DOHH2 (cell line): ENCODE measurements at regions not wholly inside any gene's neighbourhood (a gene's known extent, or its start where the extent isn't known, plus 50 kb on each side); places are given as distances from the start of the nearest gene placed in this dataset.

Source experiments
- EZH2phosphoT487 ChIP-seq: fragments of 200-600 bp; sonication (generic); IDR thresholded peaks from 2 replicates; pipeline ENCODE4 v1.6.1; 2017; ENCODE audit warnings: borderline replicate concordance, mild to moderate bottlenecking, antibody characterized with exemption, low read length, moderate library complexity, mixed read lengths
- TF ChIP-seq, protein P1 (sequence below): fragments of 200-600 bp; sonication (generic); IDR thresholded peaks from one replicate; pipeline ENCODE4 v1.5.1; 2014; ENCODE audit warnings: antibody characterized with exemption, mild to moderate bottlenecking, low read depth, low read length; ENCODE audit not compliant: poor library complexity, severe bottlenecking

DNA sequence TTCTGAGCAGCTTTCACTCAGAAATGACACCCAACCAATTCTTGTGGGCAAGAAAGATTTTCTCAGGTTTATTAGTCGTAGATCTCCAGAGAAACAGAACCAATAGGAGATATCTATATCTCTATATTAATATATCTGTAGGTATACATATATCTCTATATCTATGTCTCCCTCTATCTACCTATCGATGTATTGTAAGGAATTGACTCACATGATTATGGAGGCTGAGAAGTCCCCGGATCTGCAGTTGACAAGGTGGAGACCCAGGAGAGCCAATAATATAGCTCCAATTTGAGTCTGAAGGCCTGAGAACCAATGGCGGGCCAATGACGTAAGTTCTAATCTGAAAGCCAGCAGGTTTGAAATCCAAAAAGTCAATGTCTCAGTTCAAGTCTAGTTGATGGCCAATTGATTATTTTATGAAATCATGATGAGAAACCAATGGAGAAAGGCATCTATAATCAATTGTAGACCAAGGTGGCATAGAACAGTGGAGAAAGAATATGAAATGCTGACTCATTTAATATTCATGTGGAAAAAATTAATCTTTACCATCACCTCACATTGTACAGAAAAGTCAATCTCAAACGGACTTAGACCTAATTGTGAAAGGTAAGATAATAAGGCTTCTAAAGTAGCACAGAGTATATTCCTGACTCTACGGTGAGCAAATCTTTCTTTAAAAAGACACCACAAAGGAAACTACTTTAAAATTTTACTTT lies 65.6 kb upstream of the CHRNA7 start:
- TF ChIP-seq, protein P1, sequence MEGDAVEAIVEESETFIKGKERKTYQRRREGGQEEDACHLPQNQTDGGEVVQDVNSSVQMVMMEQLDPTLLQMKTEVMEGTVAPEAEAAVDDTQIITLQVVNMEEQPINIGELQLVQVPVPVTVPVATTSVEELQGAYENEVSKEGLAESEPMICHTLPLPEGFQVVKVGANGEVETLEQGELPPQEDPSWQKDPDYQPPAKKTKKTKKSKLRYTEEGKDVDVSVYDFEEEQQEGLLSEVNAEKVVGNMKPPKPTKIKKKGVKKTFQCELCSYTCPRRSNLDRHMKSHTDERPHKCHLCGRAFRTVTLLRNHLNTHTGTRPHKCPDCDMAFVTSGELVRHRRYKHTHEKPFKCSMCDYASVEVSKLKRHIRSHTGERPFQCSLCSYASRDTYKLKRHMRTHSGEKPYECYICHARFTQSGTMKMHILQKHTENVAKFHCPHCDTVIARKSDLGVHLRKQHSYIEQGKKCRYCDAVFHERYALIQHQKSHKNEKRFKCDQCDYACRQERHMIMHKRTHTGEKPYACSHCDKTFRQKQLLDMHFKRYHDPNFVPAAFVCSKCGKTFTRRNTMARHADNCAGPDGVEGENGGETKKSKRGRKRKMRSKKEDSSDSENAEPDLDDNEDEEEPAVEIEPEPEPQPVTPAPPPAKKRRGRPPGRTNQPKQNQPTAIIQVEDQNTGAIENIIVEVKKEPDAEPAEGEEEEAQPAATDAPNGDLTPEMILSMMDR: no peak
- no peak for TF ChIP-seq EZH2phosphoT487
